ENCODE measurements at regions not wholly inside any gene's neighbourhood (a gene's known extent, or its start where the extent isn't known, plus 50 kb on each side); places are given as distances from the start of the nearest gene placed in this dataset.
"Not testable (repeated sequence)": the region's sequence is repeated elsewhere in the genome, so short reads cannot be mapped to it uniquely, and the experiment has no call there.

DNA sequence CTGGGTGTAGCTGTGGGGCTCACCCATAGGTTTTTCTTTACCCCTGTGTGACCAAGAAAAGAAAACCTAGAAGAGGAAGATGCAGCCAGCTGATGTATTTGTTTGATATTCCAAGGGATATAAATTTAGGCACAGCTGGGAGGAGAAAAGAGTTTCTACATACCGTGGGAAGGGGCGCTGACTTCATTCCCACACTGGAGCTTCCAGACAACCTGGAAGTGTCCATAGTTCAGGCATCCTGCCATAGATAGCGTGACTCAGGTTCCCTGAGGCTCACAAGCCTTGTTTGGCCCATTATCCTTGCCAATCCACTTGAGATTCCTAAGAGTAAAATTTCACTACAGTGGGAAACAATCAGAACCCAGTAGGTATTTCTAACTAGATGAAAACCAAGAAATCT, 371.7 kb upstream of the NRP1 start:
- DNase-seq (ENCODE audit: low read depth, low spot score): no peak

DNA sequence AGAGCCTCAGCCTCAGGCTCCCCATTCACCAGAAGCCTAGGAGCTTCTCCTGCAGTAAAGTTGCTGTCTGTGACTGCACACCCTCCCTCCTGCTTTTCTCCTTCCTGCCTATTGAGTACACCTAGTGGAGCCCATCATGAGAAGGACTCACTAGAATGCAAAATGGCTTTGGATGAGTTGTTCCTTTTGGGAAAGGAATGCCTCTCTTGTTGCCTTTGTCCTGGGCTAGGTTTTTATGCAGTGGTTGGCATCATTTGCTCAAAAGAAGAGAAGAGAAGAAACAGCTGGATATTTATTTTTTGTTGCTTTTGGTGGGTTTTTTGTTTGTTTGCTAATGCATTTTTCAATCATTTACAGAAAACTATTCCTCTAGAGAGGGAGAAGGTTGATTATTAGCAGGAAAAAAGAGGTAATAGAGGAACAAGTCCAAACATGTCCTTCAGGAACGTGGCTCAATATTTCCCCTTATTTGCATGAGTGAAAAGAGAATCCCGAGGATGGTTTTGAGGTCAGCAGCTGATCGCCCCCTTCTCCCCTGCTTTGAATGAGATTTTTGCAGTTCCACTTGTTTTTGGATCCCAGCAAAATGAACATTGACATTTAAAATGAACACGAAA, 369.9 kb upstream of the NRP1 start:
- DNase-seq (ENCODE audit: low read depth, low spot score): no peak

GRCh38 chr10:33703501-33704213, 369.2 kb upstream of the NRP1 start:
- peak; percentile 12 for DNase-seq (ENCODE audit: low read depth, low spot score)

- no peak for DNase-seq (ENCODE audit: low read depth, low spot score)
These were observed 363.6 kb upstream of the NRP1 start for GRCh38 chr10:33698033-33698432.

DNA sequence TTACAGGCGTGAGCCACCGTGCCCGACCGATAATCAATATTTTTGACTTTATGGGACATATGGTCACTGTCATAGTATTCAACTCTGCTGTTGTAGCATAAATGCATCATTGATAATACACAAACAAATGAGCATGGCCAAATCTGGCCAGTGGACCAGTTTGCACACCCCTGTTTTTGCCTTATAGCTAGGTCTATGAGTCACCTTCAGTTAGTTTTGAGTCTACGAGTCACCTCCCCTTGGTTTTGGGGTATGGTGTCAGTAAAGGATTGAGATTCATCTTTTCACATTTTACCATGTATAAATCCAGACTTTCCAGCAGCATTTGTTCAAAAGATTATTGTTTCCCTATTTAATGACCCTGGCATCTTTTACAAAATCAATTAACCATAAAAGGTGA, 362.5 kb upstream of the NRP1 start:
- DNase-seq (ENCODE audit: low read depth, low spot score): no peak

DNA sequence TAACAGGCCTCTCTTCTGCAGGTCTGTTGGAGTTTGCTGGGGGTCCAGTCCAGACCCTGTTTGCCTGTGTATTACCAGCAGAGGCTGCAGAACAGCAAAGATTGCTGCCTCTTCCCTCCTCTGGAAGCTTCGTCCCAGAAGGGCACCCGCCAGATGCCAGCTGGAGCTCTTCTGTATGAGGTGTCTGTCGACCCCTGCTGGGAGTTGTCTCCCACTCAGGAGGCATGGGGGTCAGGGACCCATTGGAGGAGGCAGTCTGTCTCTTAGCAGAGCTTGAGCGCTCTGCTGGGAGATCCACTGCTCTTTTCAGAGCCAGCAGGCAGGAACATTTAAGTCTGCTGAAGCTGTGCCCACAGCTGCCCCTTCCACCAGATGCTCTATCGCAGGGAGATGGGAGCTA, 361.1 kb upstream of the NRP1 start:
- no peak for DNase-seq (ENCODE audit: low read depth, low spot score)

- DNase-seq (ENCODE audit: low read depth, low spot score): not testable (repeated sequence)
These were observed 356.1 kb upstream of the NRP1 start for GRCh38 chr10:33690536-33690935.

- no peak for DNase-seq (ENCODE audit: low read depth, low spot score)
These were observed 354.0 kb upstream of the NRP1 start for GRCh38 chr10:33688506-33688905.

DNA sequence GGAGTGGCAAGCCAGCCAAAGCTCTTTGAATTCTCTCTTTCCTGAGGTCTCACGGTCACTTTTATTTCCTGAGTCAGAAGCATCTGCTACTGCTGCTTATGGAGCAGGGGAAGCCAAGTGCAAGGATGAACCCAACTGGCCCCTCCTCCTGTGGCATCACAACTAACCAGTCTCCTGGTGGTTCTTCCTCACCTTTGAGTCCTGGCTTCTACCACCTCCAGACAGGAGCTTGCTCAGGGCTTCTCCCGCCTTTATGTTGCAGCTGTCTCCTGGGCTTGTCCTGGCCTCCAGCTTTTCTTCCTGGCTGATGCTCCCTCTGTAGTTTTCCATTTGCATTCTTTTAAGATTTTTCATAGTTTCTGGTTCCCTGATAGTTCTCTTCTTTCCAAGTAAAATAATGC, 349.7 kb upstream of the NRP1 start:
- no peak for DNase-seq (ENCODE audit: low read depth, low spot score)

- no peak for DNase-seq (ENCODE audit: low read depth, low spot score)
These were observed 347.1 kb upstream of the NRP1 start for GRCh38 chr10:33681595-33681994.

GRCh38 chr10:33680036-33680435, 345.6 kb upstream of the NRP1 start:
- DNase-seq (ENCODE audit: low read depth, low spot score): no peak

GRCh38 chr10:33676606-33677339, 342.3 kb upstream of the NRP1 start:
- DNase-seq (ENCODE audit: low read depth, low spot score): no peak

- no peak for DNase-seq (ENCODE audit: low read depth, low spot score)
These were observed 340.6 kb upstream of the NRP1 start for GRCh38 chr10:33674986-33675599.

GRCh38 chr10:33674491-33674890, 340.0 kb upstream of the NRP1 start:
- DNase-seq (ENCODE audit: low read depth, low spot score): no peak

DNA sequence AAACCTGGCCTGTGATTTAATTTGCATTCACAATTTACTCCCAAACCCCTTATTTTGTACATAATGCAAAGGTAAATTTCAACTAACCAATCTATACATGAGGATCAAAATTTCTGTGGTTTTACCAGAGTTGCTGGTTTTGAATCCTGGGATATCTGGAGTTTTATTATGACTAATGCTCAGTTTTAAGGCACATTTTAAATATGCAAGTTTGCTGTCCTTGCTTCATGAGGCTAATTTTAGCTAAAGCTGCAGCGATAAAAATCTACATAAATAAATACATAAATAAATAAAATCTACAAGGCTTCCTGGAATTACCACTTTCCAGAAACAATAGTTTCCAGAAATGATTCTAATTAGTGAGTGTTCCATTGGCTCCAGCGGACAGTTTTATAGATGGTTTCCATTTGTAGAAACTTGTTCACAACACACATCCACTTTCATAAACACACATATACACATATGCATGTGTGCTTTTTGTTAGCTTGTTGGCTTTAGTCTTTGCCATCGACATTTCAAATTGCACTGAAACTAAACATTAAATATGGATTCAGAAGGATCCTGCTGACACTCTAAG, 339.5 kb upstream of the NRP1 start:
- no peak for DNase-seq (ENCODE audit: low read depth, low spot score)

DNA sequence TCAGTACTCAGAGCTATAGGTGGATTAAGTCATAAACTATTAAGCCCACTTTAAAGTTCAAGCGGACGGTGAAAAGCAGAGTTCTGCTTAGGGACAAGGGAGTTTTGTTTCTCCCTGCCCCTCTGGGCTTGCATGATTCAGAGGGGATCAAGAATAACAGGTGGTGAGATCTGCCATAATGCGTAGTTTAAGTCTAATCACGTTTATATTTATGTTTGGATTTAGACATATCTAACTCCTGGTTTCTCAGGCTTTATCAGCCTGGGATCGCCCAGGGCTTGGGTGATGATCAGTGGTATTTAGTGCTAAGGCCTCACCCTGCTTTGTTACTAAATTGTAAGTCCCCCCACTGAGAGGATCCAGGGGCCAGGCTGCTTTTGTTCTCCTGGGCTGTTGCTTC, 335.4 kb upstream of the NRP1 start:
- no peak for DNase-seq (ENCODE audit: low read depth, low spot score)

DNA sequence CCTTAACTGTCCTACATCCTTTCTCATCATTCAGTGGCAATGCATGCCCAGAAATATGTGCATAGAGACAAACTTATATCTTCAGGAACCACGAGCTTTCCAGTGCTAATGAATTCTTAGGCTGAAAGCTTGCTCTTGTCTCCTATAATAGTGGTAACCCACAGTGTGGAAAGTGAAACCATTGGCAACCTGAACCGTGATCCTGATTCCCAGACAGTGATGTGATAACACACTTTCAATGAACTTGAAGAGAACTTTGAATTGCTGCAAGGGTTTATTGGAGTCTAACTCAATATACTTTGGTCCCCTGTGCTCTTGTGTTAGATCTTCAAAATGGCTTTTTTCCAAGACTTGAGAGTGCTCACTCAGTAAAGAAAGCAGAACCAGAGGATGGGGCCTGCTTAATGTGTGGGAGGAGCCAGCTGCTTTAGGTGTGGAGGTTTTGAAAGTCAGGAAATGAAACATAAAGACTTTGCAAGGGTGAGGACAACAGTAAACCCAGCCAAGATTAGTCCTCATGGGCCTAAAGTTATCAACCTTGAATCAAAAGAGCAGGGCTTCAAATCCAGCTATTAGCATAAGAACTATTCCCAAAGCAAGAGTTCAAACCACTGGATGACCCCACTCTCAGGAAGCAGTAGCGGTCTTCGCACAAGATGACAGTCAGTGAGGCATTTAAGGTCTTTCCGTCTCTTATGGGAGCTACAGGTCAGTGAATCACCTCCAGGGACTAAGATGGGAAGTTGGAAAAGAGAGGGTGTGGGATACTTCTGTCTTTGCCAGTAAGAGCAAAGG, 332.4 kb upstream of the NRP1 start:
- no peak for DNase-seq (ENCODE audit: low read depth, low spot score)

- no peak for DNase-seq (ENCODE audit: low read depth, low spot score)
These were observed 331.0 kb upstream of the NRP1 start for GRCh38 chr10:33665501-33665900.

GRCh38 chr10:33664070-33664469, 329.6 kb upstream of the NRP1 start:
- DNase-seq (ENCODE audit: low read depth, low spot score): no peak

GRCh38 chr10:33661580-33662336, 327.3 kb upstream of the NRP1 start:
- DNase-seq (ENCODE audit: low read depth, low spot score): peak; percentile 72

- no peak for DNase-seq (ENCODE audit: low read depth, low spot score)
These were observed 325.9 kb upstream of the NRP1 start for GRCh38 chr10:33660329-33660728.

Measured in ELF-1 (cell line).